HFFc6 (cell line): ENCODE measurements at regions not wholly inside any gene's neighbourhood (a gene's known extent, or its start where the extent isn't known, plus 50 kb on each side); places are given as distances from the start of the nearest gene placed in this dataset.

Experiments used
- DNase-seq: peaks from one replicate; pipeline ENCODE4 v3.0.0-alpha.2; 2018
- H3K27ac Mint-ChIP-seq: 2 replicates; pipeline ENCODE4 v1.8.0; 2020; ENCODE audit warnings: mild to moderate bottlenecking, mixed read lengths
- H3K27me3 Mint-ChIP-seq: 2 replicates; pipeline ENCODE4 v1.8.0; 2021; ENCODE audit warnings: mild to moderate bottlenecking, moderate library complexity, mixed read lengths; ENCODE audit not compliant: insufficient read depth
- H3K36me3 Mint-ChIP-seq: 2 replicates; pipeline ENCODE4 v1.8.0; 2021; ENCODE audit warnings: low read depth, mixed read lengths
- H3K4me1 Mint-ChIP-seq: 2 replicates; pipeline ENCODE4 v1.8.0; 2020; ENCODE audit warnings: low read depth, mixed read lengths
- H3K4me3 Mint-ChIP-seq: 2 replicates; pipeline ENCODE4 v1.8.0; 2020; ENCODE audit warnings: mild to moderate bottlenecking, moderate library complexity, mixed read lengths
- H3K9me3 Mint-ChIP-seq: 2 replicates; pipeline ENCODE4 v1.8.0; 2020; ENCODE audit warnings: mild to moderate bottlenecking, mixed read lengths
- CTCF ChIP-seq: fragments of 200-600 bp; sonication (generic); IDR thresholded peaks from 2 replicates; pipeline ENCODE4 v1.5.0; 2021; ENCODE audit warnings: antibody characterized with exemption, mild to moderate bottlenecking

- DNase-seq = no peak
- Mint-ChIP-seq H3K27me3 (peaks cover 12% of the 10 kb centered on the region), H3K9me3 (peaks cover 8% of the 10 kb centered on the region; the same call in 1 of the 2 replicates), H3K36me3 (no peaks in the 10 kb centered on the region), H3K4me1 (no peaks in the 10 kb centered on the region), H3K27ac (no peak overlapping the region), H3K4me3 (no peak overlapping the region)
- no peak for TF ChIP-seq CTCF
These were observed 113.9 kb downstream of the THNSL2 start for GRCh38 chr2:88283886-88284592.

GRCh38 chr2:88281302-88282217, 111.4 kb downstream of the THNSL2 start:
- Mint-ChIP-seq H3K4me3 (no peak overlapping the region), H3K4me1 (no peaks in the 10 kb centered on the region), H3K27me3 (peaks cover 12% of the 10 kb centered on the region), H3K9me3 (peaks cover 8% of the 10 kb centered on the region; the same call in 1 of the 2 replicates), H3K36me3 (no peaks in the 10 kb centered on the region), H3K27ac (no peak overlapping the region)
- DNase-seq = no peak
- TF ChIP-seq CTCF = no peak

- Mint-ChIP-seq H3K27me3 (no peaks in the 10 kb centered on the region; the same call in 1 of the 2 replicates), H3K36me3 (no peaks in the 10 kb centered on the region), H3K9me3 (peaks cover 9% of the 10 kb centered on the region), H3K4me3 (no peak overlapping the region), H3K27ac (no peak overlapping the region), H3K4me1 (no peaks in the 10 kb centered on the region)
- no peak for DNase-seq
- TF ChIP-seq CTCF = no peak
These were observed 99.7 kb downstream of the THNSL2 start for GRCh38 chr2:88269836-88270235.

GRCh38 chr2:88265352-88266303, 95.5 kb downstream of the THNSL2 start:
- H3K4me3 Mint-ChIP-seq = no peak overlapping the region
- no peaks in the 10 kb centered on the region for H3K36me3 Mint-ChIP-seq
- no peaks in the 10 kb centered on the region for H3K4me1 Mint-ChIP-seq
- H3K27ac Mint-ChIP-seq = no peak overlapping the region
- no peak for DNase-seq
- no peaks in the 10 kb centered on the region; the same call in none of the 2 replicates for H3K27me3 Mint-ChIP-seq
- peaks cover 9% of the 10 kb centered on the region for H3K9me3 Mint-ChIP-seq
- no peak for TF ChIP-seq CTCF

GRCh38 chr2:88263861-88264260, 93.7 kb downstream of the THNSL2 start:
- Mint-ChIP-seq H3K27me3 (no peaks in the 10 kb centered on the region; the same call in 1 of the 2 replicates), H3K27ac (no peak overlapping the region), H3K4me3 (no peak overlapping the region), H3K36me3 (no peaks in the 10 kb centered on the region), H3K4me1 (no peaks in the 10 kb centered on the region), H3K9me3 (peaks cover 4% of the 10 kb centered on the region; the same call in 1 of the 2 replicates)
- no peak for TF ChIP-seq CTCF
- DNase-seq = no peak
